ENCODE measurements at regions not wholly inside any gene's neighbourhood (a gene's known extent, or its start where the extent isn't known, plus 50 kb on each side); places are given as distances from the start of the nearest gene placed in this dataset.

DNA sequence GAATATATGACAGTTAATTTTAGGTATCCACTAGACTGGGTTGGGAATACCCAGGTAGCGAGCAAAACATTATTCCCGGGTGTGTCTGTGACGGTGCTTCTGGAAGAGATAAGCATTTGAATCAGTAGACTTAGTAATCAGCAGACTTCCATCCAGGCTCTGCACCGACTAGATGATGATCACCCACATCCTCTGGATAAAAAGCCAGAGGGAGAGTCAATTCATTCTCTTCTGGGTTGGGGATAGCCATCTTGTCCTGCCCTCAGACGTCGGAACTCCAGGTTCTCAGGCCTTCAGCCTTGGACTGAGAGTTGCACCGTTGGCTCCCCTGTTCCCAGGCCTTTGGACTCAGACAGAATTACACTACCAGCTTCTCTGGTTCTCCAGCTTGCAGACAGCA is 168.0 kb downstream of the PHLDA1 start:
- TF ChIP-seq POLR2AphosphoS5 (IDR thresholded peaks at IDR 0.05; ENCODE audit: low read depth, low read length), result no peak
- TF ChIP-seq POLR2A (IDR thresholded peaks at IDR 0.05; ENCODE audit: low read depth, low read length), result no peak
- no peak for TF ChIP-seq TAF1 (IDR thresholded peaks at IDR 0.05; ENCODE audit: borderline replicate concordance, low read depth, low read length)

All from GM12892 (cell line).